ENCODE measurements at regions not wholly inside any gene's neighbourhood (a gene's known extent, or its start where the extent isn't known, plus 50 kb on each side); places are given as distances from the start of the nearest gene placed in this dataset.

DNA sequence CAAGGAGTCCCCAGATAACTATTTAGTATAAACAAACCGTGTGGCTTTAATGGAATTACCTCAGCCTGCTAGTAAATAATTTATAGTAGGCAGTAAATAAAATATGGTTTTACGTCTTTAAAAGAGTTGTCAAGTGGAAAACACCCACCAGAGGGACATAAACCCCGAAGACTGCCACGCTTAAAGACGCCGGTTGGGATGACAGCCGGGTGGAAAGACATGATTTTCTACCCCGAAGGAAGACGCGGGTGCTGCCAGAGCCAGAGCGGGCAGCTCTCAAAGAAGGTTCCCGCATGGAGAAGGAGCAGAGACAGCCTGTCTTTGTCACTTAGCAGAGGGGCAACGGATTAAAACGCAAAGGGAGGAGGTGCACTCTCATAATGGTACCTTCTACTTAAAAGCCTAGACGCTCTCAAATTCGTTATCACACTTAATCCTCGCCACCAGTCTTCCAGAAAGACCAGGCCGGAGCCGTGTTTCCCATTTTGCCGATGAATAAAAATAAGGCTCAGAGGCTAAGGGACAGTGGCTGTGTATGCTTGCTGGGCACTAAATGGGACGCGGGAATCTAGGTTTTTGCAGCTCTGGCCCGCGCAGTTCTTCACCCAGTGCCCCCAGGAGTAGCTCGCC lies 140.5 kb upstream of the ZIC3 start:
- Histone ChIP-seq H3K9me3 (replicated peaks) (no peaks in the 10 kb centered on the region), H3K27me3 (replicated peaks) (no peaks in the 10 kb centered on the region), H3K36me3 (no peaks in the 10 kb centered on the region), H3K4me1 (replicated peaks) (no peaks in the 10 kb centered on the region), H3K27ac (no peak overlapping the region), H3K4me3 (no peak overlapping the region)
- DNase-seq (ENCODE audit: low read depth in 1 of 2, low spot score in 2 of 2) = no peak

DNA sequence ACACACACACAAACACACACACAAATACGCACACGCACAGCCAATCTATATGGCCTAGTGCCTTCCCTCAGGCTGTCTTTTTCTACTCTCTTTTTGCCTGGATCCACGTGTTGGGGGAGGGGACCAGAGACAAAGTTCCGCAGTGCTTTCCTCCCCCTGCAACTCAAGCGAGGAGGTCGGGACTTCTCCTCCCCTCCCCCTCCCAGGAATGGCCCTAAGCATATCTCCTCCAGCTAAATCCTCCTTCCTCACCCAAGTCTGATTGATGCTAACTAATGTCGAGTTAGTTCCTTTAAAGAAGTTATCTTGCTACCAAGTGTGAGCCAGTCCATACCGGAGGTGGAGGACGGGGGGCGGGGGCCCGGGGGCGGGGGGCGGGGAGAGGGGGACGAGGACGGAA lies 141.2 kb upstream of the ZIC3 start:
- Histone ChIP-seq H3K27me3 (replicated peaks) (no peaks in the 10 kb centered on the region), H3K4me1 (replicated peaks) (no peaks in the 10 kb centered on the region), H3K4me3 (no peak overlapping the region), H3K36me3 (no peaks in the 10 kb centered on the region), H3K9me3 (replicated peaks) (no peaks in the 10 kb centered on the region), H3K27ac (no peak overlapping the region)
- DNase-seq (ENCODE audit: low read depth in 1 of 2, low spot score in 2 of 2) = no peak

DNA sequence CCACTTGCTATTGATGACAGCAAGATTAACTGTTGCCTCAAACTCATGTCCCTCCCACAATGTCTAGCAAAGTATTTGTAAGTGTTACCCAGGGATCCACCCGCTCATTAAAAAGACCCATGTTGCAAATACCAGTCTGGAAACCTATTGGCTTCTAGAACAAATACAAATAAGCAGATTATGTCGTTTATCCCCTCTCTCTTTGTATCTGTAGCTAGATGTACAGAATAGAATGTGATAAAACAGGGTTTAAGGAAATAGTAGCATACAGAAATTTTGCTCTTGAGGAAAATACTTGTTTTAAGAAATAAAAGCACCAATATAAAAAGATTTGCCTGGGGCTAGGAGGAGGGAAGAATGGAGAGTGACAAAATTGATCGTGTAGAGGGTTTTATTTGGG lies 142.7 kb upstream of the ZIC3 start:
- Histone ChIP-seq H3K4me1 (replicated peaks) (no peaks in the 10 kb centered on the region), H3K36me3 (no peaks in the 10 kb centered on the region), H3K27ac (no peak overlapping the region), H3K27me3 (replicated peaks) (no peaks in the 10 kb centered on the region), H3K9me3 (replicated peaks) (no peaks in the 10 kb centered on the region), H3K4me3 (no peak overlapping the region)
- no peak for DNase-seq (ENCODE audit: low read depth in 1 of 2, low spot score in 2 of 2)

DNA sequence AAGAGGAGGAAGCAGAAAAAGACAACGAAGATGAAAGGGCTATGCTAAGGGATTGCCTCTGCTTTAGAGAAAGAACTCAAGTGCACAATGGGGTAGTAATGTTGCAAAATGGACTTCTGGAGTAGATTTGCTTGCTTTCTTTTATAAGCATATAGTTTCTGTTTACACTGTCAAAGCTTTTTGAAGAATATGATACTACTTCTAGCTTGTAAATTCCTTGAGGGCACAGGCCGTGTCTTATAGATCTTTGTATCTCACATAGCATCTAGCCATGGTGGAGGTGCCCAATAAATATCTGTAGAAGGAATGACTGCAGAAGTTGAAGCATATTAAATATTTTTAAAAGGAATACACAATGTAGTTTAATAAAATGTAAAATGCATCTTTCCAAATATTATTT lies 147.8 kb upstream of the ZIC3 start:
- Histone ChIP-seq H3K27ac (no peak overlapping the region), H3K9me3 (replicated peaks) (no peaks in the 10 kb centered on the region), H3K4me1 (replicated peaks) (no peaks in the 10 kb centered on the region), H3K36me3 (no peaks in the 10 kb centered on the region), H3K4me3 (no peak overlapping the region), H3K27me3 (replicated peaks) (no peaks in the 10 kb centered on the region)
- no peak for DNase-seq (ENCODE audit: low read depth in 1 of 2, low spot score in 2 of 2)

DNA sequence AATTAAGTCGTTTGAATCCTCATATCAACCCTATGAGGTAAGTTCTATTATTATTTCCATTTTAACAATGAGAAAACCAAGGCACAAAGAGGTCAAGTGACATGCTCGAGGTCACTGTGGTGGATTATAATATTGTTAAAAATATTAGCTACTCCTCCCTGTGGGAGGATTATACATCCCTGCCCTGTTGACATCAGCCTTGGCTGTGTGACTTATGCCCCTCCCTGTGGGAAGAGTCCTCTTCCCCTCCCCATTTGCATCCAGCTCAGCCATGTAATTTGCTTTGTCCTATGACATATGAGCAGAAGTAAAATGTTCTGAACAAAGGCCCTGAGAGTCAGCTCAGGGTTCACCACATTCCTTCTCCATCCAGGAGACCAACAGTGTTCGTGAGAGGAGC lies 152.7 kb upstream of the ZIC3 start:
- no peaks in the 10 kb centered on the region for H3K27me3 ChIP-seq (replicated peaks)
- no peaks in the 10 kb centered on the region for H3K9me3 ChIP-seq (replicated peaks)

DNA sequence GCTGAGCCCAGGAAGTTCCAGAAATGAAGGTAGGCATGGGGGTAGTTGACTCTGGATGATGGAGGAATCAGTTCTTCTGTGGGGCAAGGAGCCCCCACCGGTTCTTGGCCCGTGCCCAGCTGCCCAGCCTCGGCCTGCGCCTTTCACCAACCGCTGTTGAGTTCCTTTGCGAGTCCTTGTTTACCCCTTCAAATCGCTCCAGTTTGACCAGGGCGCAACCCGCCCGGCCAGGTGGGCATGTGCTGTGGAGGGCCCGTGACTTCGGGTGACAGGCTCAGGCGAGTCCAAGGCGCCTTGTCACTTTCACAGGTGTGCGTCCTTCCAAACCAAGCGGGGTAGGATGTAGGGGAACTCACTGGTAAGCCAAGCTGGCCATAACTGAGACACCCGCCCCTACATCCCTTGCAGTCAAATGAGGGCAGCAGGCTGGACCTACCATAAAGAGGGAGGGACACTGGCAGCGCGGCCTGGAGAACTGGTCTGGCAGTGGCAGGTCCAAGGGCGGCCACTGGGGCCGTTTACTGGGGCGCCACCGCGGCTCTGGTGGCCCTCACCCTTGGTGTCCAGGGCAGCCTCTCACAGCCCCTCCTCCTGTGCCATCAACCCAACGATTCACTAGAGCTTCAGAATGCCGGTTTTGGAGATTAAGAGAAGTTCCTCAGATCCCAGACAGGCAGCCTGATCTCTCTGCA lies 160.3 kb upstream of the ZIC3 start:
- H3K9me3 ChIP-seq (replicated peaks) = no peaks in the 10 kb centered on the region
- H3K4me1 ChIP-seq (replicated peaks) = no peaks in the 10 kb centered on the region
- H3K4me3 ChIP-seq = no peak overlapping the region
- DNase-seq (ENCODE audit: low read depth in 1 of 2, low spot score in 2 of 2) = no peak
- H3K27me3 ChIP-seq (replicated peaks) = no peaks in the 10 kb centered on the region
- no peaks in the 10 kb centered on the region for H3K36me3 ChIP-seq
- no peak overlapping the region for H3K27ac ChIP-seq

More for the DNA sequence above, 152.7 kb upstream of the ZIC3 start:
- H3K4me1 ChIP-seq (replicated peaks) = no peaks in the 10 kb centered on the region
- H3K4me3 ChIP-seq = no peak overlapping the region
- DNase-seq (ENCODE audit: low read depth in 1 of 2, low spot score in 2 of 2) = no peak
- H3K36me3 ChIP-seq = no peaks in the 10 kb centered on the region
- H3K27ac ChIP-seq = no peak overlapping the region

DNA sequence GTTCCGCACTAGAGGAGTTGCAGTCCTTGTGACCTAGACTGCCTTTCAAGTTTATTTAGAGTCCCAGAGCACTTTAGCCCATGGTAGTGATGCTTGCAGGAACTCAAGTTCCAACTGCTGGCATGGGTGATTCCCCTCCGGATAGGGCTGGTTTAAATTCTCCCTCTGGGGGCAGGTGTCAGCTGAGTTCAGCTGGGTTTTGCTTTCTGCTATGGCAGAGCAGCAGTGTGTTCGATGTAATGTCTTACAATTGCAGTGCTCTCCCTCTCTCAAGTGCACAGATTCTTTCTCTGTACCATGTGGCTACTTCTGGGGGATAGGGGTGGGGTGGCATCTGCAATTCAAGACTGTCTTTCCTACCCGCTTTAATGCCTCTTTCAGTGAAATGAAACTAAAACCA lies 164.8 kb upstream of the ZIC3 start:
- Histone ChIP-seq H3K27ac (no peak overlapping the region), H3K9me3 (replicated peaks) (no peaks in the 10 kb centered on the region), H3K4me1 (replicated peaks) (no peaks in the 10 kb centered on the region), H3K4me3 (no peak overlapping the region), H3K36me3 (no peaks in the 10 kb centered on the region), H3K27me3 (replicated peaks) (no peaks in the 10 kb centered on the region)
- no peak for DNase-seq (ENCODE audit: low read depth in 1 of 2, low spot score in 2 of 2)

DNA sequence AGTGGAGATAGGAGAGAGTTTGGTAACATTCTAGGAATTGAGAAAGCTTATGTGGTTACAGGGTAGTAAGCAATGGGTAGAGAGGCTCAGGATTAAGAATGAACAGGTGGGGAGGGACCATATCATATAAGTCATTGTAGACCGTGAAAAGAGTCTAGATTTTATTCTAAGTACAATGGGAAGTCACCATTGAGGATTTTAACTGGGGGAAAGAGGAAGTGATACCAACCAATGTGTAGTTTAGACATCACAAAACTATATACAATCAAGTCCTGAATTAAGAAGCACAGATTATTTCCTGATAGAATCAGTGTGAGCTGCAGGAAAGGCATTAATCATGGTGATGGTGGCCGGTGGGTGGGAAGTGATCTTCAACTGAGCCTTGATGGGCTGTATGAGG lies 178.3 kb upstream of the ZIC3 start:
- Histone ChIP-seq H3K4me3 (no peak overlapping the region), H3K27ac (no peak overlapping the region), H3K4me1 (replicated peaks) (no peaks in the 10 kb centered on the region), H3K36me3 (no peaks in the 10 kb centered on the region), H3K9me3 (replicated peaks) (no peaks in the 10 kb centered on the region), H3K27me3 (replicated peaks) (no peaks in the 10 kb centered on the region)
- DNase-seq (ENCODE audit: low read depth in 1 of 2, low spot score in 2 of 2) = no peak

DNA sequence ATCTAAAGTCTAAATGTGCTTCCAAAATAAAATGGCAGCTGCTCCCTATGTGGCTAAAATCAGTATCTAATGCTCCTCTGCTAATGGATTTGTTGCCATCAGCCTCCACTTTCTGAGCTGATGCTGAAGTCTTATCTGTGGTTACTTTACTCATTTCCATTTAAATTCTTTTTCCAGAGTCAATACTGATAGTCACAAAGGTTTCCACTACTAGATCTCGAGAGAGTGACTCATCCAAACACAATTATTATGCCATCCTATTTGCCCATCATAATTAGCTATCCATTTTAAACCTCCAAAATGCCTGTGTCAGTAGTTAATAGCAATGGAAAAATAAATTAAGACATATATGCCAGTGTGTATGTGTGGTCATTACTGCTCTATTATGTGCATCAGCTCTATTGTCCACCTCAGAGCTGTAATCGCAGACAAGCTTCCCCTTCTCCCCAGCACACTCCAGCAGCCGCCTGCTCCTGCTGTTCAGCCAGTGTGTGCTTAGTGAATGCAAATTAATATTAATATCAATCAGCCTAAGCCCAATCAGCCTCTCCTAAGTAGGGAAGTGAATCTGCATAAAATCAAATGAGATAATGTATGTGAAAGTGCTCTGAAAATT lies 199.8 kb upstream of the ZIC3 start:
- Histone ChIP-seq H3K36me3 (no peaks in the 10 kb centered on the region), H3K27me3 (replicated peaks) (no peaks in the 10 kb centered on the region), H3K27ac (no peak overlapping the region), H3K4me3 (no peak overlapping the region), H3K9me3 (replicated peaks) (no peaks in the 10 kb centered on the region), H3K4me1 (replicated peaks) (no peaks in the 10 kb centered on the region)
- no peak for DNase-seq (ENCODE audit: low read depth in 1 of 2, low spot score in 2 of 2)

DNA sequence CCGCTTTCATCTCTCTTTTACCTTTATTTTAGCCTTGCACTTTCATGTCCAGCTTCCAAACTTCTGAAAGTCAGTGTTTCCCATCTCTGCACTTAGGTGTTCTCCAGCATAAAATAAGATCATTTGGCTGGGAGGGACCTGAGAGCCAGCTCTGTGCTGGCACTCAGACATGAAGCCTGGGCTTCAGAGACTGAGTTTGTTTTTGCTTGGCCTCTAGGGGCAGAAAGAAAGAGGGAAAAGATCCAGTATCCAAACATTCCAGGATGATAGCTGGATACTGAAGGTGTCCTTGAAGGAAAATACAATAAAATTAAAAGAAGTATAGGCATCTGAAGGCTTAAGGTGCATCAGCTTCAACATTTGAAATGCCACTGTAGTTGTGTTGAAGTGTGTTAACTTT lies 202.4 kb upstream of the ZIC3 start:
- no peaks in the 10 kb centered on the region for H3K27me3 ChIP-seq (replicated peaks)
- no peaks in the 10 kb centered on the region for H3K36me3 ChIP-seq
- H3K4me3 ChIP-seq = no peak overlapping the region
- H3K4me1 ChIP-seq (replicated peaks) = no peaks in the 10 kb centered on the region
- no peak overlapping the region for H3K27ac ChIP-seq
- no peak for DNase-seq (ENCODE audit: low read depth in 1 of 2, low spot score in 2 of 2)
- no peaks in the 10 kb centered on the region for H3K9me3 ChIP-seq (replicated peaks)

DNA sequence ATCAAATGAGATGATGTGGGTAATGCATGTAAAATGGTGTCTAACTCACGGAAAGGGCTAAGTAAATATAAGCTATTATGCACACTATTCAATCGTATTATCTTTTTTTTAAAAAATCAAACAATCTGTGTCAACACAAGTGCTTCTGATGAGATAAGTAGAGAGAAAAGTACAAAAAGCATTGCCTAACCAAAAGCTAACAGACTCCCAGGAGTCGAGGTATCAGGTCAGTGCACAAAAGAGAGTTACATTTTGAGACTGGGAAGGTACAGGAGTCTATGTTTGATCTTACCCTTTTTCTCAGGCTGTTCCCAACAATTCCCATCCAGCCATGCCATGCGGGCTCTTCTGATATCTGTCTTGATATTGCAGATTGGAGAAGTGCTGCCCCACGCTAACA lies 203.3 kb upstream of the ZIC3 start:
- no peaks in the 10 kb centered on the region for H3K4me1 ChIP-seq (replicated peaks)

DNA sequence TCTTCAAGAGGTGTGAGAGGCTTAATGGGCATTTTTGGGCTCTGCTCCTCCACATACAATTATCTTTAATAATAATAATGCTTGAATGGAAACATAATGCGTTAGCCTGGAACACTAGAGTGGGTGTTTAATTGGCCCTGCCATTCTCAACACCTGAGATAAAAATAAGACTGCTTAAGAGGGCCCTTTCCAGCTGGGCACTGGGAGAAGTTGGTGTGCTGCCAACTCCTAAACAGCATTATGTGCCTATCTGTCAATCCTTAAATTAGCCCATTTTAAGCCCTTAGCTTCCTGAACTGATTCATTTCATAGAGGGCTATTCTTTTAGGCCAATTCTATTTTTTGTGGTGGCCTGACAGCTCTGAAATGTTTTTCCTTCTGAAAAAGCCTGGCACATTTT lies 211.1 kb upstream of the ZIC3 start:
- Histone ChIP-seq H3K9me3 (replicated peaks) (no peaks in the 10 kb centered on the region), H3K27ac (no peak overlapping the region), H3K4me3 (no peak overlapping the region), H3K27me3 (replicated peaks) (no peaks in the 10 kb centered on the region), H3K36me3 (no peaks in the 10 kb centered on the region), H3K4me1 (replicated peaks) (no peaks in the 10 kb centered on the region)
- DNase-seq (ENCODE audit: low read depth in 1 of 2, low spot score in 2 of 2) = no peak

More for the DNA sequence above, 203.3 kb upstream of the ZIC3 start:
- H3K36me3 ChIP-seq = no peaks in the 10 kb centered on the region
- DNase-seq (ENCODE audit: low read depth in 1 of 2, low spot score in 2 of 2) = no peak
- no peak overlapping the region for H3K27ac ChIP-seq
- H3K9me3 ChIP-seq (replicated peaks) = no peaks in the 10 kb centered on the region
- H3K4me3 ChIP-seq = no peak overlapping the region
- no peaks in the 10 kb centered on the region for H3K27me3 ChIP-seq (replicated peaks)

DNA sequence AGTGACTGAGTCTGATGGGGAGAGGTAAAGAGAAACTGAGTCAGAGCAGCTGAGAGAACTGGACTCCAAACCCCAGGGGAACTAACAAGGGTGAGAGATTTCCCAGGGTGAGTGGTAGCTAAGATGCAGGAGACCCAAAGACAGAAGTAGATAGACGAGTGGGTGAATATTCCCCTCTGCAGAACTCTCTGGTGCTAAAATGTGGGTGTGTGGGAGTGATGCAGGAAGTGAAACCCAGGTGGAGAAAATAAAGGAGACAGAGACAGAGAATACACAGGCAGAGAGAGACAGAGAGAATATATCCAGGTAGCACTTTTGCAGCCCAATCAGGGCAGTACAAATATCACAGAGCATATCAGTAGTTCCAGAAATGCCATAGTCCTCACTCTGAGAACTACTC lies 212.5 kb upstream of the ZIC3 start:
- Histone ChIP-seq H3K36me3 (no peaks in the 10 kb centered on the region), H3K9me3 (replicated peaks) (no peaks in the 10 kb centered on the region), H3K27me3 (replicated peaks) (no peaks in the 10 kb centered on the region), H3K4me1 (replicated peaks) (no peaks in the 10 kb centered on the region), H3K27ac (no peak overlapping the region), H3K4me3 (no peak overlapping the region)
- no peak for DNase-seq (ENCODE audit: low read depth in 1 of 2, low spot score in 2 of 2)

DNA sequence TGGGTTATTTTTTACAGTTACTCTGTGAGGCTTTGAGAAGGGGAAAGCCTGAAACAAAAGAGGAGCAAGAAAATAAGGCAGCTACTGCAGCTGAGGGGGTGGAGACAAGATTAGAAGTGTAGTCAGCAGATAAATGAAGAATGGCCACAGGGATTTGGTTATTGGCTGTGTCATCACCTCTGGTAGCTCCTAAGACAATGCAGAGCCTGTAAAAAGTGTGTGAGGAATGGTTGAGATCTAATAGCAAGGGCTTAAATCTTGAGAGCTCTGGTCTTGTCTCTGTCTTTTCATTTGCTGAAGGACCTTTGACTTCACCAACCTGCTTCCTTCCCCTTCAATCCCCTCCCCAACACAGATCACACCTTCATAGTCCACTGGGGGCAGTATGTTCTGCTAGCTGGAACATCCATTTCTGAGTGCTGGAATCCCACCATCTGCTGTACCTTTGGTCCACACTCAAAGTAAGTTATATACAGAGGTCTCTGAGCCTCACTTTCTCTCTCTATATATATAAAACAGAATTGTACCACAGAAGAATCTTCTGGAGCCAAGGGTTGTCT lies 213.7 kb upstream of the ZIC3 start:
- Histone ChIP-seq H3K27me3 (replicated peaks) (no peaks in the 10 kb centered on the region), H3K4me1 (replicated peaks) (no peaks in the 10 kb centered on the region), H3K36me3 (no peaks in the 10 kb centered on the region), H3K9me3 (replicated peaks) (no peaks in the 10 kb centered on the region), H3K27ac (no peak overlapping the region), H3K4me3 (no peak overlapping the region)
- DNase-seq (ENCODE audit: low read depth in 1 of 2, low spot score in 2 of 2) = no peak
